Panc1 (cell line): ENCODE measurements at regions not wholly inside any gene's neighbourhood (a gene's known extent, or its start where the extent isn't known, plus 50 kb on each side); places are given as distances from the start of the nearest gene placed in this dataset.

ENCODE experiments used
- TCF7L2 ChIP-seq: IDR thresholded peaks from 2 replicates; pipeline ENCODE4 v1.6.1; 2011; ENCODE audit warnings: mild to moderate bottlenecking, low read depth, low read length, inconsistent platforms
- TF ChIP-seq, protein P1 (sequence below): fragments of 450-650 bp; IDR thresholded peaks from 2 replicates; pipeline ENCODE4 v1.5.1; 2017; ENCODE audit warnings: mild to moderate bottlenecking

DNA sequence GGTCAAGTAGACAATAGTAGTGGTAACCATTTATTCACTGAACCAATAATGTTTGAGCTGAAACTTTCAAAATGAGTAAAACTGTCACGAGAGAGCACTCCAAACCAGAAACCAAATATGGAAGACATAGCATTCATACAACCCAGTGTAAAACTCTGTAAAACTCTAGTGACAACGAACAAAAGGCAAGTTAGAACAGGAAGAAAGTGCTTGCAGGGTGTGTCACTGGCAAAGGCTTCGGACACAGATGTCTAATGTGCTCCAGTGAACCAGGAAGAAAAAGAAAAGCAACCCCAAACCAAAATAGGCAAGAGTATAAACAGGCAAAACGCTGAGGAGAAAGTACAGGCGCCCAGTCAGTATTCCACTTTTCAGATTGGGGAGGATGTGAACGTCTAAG is 79.3 kb upstream of the FZD10 start:
- TF ChIP-seq, protein P1, sequence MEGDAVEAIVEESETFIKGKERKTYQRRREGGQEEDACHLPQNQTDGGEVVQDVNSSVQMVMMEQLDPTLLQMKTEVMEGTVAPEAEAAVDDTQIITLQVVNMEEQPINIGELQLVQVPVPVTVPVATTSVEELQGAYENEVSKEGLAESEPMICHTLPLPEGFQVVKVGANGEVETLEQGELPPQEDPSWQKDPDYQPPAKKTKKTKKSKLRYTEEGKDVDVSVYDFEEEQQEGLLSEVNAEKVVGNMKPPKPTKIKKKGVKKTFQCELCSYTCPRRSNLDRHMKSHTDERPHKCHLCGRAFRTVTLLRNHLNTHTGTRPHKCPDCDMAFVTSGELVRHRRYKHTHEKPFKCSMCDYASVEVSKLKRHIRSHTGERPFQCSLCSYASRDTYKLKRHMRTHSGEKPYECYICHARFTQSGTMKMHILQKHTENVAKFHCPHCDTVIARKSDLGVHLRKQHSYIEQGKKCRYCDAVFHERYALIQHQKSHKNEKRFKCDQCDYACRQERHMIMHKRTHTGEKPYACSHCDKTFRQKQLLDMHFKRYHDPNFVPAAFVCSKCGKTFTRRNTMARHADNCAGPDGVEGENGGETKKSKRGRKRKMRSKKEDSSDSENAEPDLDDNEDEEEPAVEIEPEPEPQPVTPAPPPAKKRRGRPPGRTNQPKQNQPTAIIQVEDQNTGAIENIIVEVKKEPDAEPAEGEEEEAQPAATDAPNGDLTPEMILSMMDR: no peak
- TF ChIP-seq TCF7L2: no peak
